SW 1271 (cell line): ENCODE measurements at regions not wholly inside any gene's neighbourhood (a gene's known extent, or its start where the extent isn't known, plus 50 kb on each side); places are given as distances from the start of the nearest gene placed in this dataset.
A peak's percentile ranks its signal among the peaks of the same experiment; 100 is the strongest.
"Not testable (repeated sequence)": the region's sequence is repeated elsewhere in the genome, so short reads cannot be mapped to it uniquely, and the experiment has no call there.

Source experiments
- DNase-seq, 2 experiments: peaks; one replicate each; lab custom pipeline; 2025; lab: John Stamatoyannopoulos, UW

DNA sequence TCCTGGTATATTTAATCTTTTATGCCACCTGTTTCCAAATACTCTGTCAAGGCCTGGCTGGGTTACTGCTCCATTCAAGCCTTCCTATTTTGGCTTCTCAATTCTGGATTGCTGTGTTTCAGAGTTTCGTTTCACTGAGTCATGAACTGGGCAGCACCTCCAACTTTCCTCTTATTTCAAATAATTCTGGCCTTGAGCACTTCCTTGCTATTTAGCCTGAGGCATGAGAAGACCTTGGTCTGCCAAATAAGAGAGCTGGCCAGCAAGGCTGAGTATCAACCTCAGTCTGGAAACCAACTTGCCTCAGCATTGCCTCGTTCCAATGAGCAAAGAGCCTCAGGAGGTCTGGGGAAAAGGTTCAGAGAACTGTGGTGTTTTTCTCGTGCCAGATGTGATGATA, 66.6 kb downstream of the TNFAIP3 start:
- no peak for DNase-seq

DNA sequence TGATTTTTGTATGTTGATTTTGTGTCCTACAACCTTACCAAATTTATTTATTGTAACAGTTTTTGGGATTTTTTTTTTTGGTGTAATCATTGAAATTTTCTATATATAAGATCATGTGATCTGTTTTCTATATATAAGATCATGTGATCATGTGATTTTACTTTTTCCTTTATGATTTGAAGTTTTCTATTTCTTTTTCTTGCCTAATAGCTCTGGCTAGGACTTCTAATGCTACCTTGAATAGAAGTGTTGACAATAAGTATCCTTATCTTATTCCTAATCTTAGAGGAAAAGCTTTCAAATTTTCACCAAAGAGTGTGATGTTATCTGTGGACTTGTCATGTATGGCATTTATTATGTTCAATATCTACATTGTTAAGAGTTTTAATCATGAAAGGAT, 69.7 kb downstream of the TNFAIP3 start:
- no peak for DNase-seq

DNA sequence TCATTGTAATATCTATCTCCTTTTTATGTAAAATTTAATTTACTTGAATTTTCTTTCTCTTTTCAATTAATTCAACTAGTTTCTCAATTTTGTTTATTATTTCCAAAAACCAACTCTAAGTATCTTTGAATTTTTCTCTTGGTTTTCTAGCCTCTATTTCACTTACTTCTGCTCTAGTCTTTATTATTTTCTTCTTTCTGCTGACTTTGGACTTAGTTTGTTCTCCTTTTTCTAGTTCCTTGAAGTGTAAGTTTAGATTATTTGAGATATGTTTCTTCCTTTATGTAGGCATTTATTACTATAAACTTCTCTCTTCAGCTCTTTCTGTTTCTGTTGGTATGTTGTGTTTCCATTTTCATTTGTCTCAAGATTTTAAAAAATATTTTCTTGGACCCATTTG, 70.8 kb downstream of the TNFAIP3 start:
- no peak for DNase-seq

DNA sequence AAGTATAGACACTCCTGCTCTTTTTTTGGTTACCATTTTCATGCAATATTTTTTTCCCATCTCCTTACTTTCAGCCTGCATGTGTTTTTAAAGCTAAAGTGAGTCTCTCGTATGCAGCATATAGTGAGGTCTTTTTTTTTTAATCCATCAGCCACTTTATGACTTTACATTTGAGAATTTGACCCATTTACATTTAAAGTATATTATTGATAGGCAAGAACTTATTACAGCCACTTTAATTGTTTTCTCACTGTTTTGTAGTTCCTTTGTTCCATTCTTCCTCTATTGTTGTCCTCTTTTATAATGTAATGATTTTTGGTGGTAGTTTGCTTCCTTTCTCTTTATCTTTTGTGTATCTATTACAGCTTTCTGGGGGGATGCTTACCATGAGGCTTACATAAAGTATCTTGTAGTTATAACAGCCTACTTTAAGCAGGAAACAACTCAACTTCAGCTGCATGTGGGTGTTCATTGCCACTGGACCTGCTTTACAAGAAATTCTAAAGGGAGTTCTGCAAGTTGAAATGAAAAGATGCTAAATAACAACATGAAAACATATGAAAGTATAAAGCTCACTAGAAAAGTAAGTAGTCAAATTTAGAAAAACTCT, 71.8 kb downstream of the TNFAIP3 start:
- no peak for DNase-seq

DNA sequence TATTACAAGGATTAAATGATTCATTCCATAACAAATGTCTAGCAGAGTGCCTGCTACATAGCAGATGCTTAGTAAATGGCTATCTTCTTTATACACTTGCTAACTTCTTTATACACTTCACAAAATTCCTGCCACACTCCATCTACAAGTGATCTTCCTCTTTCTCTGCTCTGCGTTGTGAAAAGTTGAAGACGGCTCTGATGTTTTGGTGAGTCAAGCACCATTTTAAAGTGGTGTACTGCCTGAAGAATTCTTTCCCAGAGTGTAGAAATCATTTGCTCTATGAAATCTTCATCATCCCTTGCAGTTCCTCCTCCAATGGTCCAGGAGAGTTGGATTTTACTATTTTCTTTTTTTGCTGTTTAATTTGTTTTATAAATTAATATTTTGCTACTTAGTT, 74.9 kb downstream of the TNFAIP3 start:
- no peak for DNase-seq

DNA sequence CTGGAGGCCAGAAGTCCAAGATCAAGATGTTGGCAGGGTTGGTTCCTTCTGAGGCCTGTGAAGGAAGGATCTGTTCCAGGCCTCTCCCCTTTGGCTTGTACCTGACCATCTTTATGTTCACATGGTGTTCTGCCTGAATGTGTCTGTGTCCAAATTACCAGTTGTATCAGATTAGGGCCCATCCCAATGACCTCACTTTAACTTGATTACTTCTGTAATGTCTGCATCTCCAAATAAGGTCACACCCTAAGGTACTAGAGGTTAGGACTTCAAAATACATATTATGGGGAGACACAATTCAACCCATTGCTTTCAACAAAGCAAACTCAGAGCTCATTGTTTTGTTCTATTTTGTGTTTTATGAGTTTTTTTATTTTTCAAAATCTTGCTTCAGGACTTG, 75.7 kb downstream of the TNFAIP3 start:
- DNase-seq: no peak

DNA sequence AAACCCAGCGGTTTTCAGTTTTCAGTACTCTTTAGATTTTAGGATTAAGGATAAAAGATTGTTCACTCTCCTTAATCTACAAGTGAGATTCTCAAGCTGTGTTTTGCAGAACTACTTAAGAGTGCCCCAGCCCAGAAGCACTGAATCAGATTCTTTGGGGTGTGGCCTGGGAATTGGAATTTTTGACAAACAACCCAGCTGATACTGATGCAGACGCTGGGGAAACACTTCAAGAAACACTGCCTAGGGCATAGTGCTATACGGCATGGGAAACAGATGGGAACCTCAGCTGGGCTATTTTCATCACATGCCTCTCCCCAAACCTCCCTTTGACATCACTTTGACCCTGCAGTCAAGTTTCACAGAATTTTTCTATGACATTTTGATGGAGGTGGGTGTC, 77.3 kb downstream of the TNFAIP3 start:
- not testable (repeated sequence) for DNase-seq

DNA sequence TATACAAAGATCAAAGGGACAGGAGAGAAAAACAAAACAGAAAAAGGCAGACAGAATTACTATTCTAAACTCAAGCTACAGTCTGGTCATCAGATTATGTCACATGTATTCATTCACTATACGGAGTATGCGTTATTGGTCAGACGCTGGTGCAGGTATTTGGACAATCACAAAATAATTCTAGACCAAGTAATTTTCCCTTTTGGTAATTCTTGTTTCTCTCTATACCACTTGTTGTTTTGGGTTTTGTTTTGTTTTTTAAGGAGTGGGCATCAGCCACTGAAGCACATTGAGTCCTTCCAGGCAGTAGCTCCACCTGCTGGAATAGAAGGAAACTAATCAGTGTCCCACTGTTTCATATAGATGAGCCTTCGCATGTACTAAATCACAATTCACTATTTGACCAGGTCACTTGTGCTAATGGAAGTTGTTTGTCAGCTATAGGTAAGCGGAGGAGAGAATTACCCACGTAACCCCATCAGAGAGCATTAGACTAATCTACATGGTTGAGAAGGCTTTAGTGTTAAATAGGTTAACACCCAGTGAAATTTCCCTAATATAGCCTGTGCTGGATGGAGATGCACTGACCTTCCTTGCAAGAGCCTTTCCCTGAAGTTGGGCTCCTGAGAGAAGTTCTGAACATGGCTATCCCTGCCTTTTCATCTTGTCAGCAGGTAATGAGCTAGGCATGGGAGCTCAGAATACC, 77.9 kb downstream of the TNFAIP3 start:
- peak in 1 of 2 experiments; percentile 7 for DNase-seq

DNA sequence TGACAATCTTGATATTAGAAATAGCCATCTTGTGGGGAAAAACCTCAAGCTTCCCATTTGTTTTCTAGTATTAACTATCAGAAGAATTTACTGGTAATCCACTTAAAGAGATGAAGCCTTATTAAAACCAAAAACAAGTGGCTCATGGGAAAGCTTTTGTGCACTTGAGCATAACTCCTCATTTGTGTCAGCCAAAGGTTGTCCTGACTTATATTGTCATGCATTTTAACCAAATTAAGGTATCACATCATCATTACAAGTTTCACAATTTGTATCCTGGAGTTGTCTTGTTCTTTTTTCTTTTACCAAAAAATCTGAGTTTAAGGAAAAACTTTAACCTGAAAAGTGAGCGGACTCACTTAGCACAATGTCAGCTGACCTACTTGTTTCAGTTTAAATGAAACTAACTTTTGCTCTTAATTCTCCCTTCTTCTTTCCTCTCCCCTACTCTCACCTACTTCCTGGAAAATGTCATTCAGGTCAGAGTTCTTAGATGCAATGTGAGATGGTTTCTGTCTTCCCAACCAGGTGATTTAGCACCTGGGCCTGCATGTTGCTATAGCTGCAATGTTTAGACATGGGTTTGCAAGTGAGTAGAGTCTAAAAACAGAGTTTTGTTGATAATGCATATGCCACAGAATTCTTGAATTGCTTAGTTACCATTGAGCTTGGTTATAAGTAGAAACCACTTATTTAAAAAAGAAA, 82.8 kb downstream of the TNFAIP3 start:
- DNase-seq: no peak

DNA sequence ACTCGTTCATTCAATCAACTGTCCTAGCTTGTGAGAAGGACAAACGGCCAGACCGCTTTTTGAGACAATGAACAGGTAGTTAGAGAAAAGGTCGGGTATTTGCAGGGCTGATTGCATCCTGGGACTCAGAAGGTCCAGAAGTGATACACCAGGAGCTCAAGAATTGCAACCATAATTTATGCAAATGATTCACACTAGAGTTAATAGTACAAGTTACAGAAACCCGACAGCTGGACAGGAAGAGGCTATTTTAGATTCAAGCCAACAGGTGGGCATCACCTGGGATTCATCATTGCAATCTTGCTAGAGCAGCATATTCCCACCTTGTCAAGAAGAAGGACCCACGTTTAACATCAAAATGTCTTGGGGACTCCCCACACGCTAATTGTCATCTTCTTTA, 83.5 kb downstream of the TNFAIP3 start:
- DNase-seq: no peak

DNA sequence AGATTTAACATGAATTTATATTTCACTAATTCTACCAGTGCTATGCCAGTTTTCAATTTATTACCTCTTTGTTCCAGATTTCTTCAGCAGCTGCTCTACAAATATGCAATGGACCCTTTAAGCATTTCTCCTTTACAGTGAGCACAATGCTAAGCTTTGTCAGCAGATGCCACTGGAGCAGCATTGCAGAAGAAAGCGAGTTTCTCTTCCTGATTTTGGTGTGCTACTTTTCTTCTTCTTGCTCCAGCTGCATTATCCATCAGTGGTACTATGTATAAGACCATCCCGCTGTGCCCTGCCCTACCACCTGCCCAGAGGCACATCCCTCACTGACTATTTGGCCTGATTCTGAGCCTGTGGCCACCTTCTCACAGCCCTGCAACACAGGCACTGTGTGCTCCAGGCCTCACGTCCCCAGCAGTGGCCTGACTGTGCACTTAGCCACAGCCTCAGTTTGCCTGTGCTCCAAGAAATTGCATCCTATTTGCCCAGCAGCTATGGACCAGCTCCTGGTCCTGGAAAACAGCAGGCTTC, 84.1 kb downstream of the TNFAIP3 start:
- DNase-seq: no peak

DNA sequence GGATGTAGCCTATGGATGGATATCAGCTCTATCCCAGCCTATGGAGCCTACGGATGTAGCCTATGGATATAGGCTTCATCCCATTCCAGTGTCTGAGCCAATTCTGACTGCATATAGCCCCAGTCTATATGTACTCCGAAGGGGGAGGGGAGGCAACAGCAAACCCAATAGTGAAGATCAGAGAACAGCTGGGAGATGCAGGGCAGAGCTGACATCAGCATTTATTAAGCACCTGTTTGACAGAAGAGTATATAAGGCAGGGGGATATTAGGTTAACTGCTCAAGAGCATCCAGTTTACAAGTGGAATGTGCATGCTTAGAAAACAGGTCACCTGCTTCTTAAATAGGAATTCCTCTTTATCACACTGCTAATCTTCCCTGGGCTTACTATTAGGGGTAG, 85.2 kb downstream of the TNFAIP3 start:
- no peak for DNase-seq

DNA sequence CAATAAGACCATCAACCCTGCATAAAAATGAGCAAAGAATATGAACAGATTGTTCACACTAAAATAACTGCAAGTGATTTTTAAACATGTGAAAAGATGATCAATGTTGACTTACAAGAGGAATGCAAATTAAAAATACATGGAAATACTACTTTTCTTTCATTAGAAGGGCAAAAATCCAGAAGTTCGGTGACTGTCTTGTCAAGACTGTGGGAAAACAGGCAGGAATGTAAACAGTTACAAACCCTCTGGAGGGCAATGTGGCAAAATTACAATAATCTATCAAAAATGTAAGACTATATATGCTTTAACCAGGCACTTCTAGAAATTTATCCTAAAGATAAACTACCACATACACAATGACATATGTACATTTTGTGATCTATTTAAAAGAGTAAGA, 86.7 kb downstream of the TNFAIP3 start:
- DNase-seq: no peak

DNA sequence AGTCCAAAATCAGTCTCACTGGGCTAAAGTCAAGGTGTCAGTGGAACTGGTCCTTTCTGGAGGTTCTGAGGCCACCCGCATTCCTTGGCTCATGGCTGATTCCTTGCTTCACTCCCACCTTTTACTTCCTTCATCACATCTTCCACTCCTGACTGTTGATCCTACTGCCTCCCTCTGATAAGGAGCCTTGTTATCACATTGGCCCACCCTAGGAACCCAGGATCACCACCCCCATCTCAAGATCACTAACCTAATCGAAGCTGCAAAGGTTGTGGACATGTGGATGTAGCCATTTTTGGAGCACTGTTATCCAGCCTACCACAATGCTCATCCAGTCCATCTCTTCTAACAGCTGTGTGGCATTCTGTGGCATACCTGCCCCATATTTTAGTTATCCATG, 87.2 kb downstream of the TNFAIP3 start:
- no peak for DNase-seq

DNA sequence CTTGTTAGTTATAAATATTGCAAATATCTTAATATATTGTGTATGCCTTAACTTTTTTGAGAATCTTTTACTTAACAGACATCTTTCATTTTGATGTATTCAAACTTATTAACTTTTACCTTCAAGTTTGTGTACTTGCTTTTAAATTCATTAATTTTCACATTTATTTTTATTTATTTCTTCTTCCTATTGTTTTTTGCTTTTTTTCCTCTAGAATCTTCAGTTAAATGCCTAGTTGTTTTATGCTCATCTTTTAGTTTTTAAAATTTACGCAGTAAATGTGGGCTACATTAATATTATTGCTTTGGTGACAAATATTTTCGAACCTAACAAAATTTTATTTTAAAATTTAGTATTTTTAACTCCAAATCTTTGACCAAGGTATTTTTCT, 89.0 kb downstream of the TNFAIP3 start:
- no peak for DNase-seq

DNA sequence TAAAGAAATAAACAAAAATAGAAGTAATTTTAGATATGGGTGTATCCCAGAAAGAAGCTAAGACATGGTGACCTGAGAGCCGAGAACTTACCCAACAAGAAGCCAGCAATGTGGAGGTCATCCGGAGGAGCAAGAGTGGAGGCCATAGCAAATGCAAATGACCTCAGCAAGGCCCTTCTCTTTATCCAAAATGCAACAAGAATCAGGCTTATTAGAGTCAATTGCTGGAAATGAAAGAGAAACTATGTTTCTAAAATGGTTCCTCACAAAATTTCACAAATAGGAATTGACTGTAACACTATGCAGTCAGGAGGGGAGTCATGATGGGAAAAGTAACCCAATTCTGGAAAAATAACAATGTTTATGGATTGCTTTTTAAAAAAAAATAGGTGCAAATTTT, 90.4 kb downstream of the TNFAIP3 start:
- no peak for DNase-seq

DNA sequence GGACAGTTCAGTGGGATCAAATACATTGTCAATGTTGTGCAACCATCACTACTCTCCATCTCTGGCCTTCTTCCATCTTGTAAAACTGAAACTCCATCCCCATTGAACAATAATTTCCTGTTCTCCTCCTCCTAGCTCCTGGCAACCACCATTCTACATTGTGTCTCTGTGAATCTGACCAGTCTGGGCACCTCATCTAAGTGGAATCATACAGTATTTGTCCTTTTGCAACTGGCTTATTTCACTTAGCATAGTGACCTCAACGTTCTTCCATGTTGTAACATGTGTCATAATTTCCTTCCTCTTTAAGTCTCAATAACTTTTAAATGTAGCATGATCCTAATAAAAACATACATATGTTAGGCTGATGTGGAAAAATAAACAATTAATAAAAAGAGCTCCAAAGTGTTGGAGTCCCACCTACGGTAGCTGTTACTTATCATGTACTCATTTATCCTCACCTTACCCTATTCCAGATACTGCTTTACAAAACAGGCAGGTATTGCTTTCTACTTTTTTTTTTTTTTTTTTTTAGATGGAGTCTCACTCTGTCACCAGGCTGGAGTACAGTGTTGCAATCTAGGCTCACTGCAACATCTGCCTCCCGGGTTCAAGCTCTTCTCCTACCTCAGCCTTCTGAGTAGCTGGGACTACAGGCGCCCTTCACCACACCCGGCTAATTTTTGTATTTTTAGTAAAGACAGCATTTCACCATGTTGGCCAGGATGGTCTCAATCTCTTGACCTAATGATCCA, 91.9 kb downstream of the TNFAIP3 start:
- no peak for DNase-seq

DNA sequence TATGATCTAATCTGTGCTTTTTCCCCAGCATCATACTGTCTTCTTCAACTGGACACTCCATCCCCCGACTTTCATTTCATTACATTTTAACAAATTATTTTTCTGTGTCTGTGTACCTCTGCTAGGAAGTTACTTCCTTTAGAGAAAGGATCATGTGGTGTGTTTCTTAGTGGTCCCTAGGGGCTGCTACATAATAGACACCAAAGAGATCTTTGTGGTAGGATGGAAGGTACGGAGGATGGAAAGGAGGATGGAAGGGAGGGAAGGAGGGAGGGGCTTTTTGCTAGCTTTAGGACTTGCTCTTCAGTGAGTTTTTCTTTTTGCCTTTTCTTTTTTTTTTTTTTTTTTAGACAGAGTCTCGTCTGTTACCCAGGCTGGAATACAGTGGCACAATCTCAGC, 95.7 kb downstream of the TNFAIP3 start:
- no peak for DNase-seq

DNA sequence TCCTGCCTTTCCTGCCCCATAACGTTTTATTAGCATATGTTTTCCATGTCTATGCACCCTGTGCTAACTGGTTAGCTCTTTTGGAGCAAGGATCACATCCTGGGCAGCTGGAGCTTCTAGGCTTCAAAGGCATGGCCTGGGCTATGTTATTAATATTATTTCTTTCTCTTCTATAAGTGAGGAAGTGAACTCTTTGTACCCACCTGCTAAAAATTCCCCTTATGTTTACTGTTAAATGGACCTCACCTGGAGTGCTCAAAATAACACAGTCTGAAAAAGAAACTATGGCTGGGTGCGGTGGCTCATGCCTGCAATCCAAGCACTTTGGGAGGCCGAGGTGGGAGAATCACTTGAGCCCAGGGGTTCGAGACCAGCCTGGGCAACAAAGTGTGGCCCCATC, 97.8 kb downstream of the TNFAIP3 start:
- no peak for DNase-seq

DNA sequence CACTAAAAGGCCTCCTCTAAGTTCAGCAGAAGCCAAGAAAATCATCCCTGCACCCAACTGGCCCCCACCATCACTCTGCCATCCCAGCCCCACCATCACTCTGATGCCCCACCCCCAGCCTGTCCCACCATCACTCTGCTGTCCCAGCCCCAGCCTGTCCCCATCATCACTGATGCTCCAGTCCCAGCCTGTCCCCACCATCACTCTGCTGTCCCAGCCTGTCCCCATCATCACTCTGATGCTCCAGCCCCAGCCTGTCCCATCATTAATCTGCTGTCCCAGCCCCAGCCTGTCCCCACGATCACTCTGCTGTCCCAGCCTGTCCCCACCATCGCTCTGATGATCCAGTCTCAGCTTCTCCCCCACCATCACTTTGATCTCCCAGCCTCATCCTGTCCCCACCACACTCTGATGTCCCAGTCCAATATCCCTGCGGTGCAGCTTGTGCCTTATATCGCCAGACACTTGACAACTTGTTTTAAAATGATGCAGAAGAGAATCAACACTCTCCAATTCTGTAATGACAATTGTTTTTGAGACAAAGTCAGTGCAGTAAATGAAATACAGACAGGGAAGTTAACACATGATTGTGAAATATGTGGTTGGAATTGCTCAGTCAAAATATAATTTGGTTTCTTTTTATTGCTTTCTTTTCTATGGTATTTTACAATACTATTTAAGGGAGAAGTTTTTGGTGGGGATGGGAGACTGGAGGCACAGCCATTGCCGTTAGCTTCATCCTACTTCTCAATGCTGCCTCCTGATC, 100.8 kb downstream of the TNFAIP3 start:
- no peak for DNase-seq

DNA sequence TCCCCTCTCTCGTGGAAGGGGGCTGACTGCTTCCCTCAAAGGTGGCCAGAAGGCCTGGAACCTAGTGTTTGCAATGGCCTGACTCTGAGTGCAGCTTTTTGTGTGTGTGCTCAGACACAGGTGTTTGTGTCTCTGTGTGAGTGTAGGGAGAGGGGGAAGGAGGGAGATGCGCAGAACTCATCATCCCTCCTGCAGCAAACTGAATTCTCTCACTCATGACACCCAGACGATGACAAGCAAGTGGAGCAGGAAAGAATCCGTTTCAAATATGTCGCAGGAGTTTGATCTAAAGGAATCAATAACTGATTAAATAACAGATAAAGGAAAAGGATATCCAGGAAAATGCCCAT, 101.4 kb downstream of the TNFAIP3 start:
- DNase-seq: no peak

DNA sequence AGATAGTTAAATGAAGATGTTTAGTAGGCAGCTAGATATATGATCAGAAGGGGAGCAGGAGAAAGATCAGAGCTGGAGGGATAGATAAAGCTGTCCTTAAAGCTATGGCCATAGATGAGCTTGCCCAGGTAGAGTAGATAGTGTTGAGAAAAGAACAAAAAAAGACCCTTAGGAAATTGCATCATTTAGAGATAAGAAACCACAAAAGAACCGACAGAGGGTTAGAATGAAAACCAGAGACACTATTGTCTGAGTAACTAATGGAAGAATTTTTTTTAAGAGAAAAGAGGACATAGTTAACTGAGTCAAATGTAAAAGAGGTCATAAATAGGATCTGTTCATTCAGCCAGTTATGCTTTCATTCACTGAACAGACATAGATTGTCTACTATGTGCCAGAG, 101.8 kb downstream of the TNFAIP3 start:
- no peak for DNase-seq
